ENCODE measurements at regions not wholly inside any gene's neighbourhood (a gene's known extent, or its start where the extent isn't known, plus 50 kb on each side); places are given as distances from the start of the nearest gene placed in this dataset.

GRCh38 chr3:14337828-14338227 lies 64.6 kb upstream of the SLC6A6 start:
- no peak for DNase-seq (ENCODE audit: low read depth)

GRCh38 chr3:14338242-14338641 lies 64.2 kb upstream of the SLC6A6 start:
- DNase-seq (ENCODE audit: low read depth) = no peak

GRCh38 chr3:14338898-14339458 lies 63.4 kb upstream of the SLC6A6 start:
- DNase-seq (ENCODE audit: low read depth) = no peak

GRCh38 chr3:14340960-14341708 lies 61.3 kb upstream of the SLC6A6 start:
- DNase-seq (ENCODE audit: low read depth) = no peak

- no peak for DNase-seq (ENCODE audit: low read depth)
These were observed 58.9 kb upstream of the SLC6A6 start for GRCh38 chr3:14343338-14344112.

- DNase-seq (ENCODE audit: low read depth) = no peak
These were observed 58.1 kb upstream of the SLC6A6 start for GRCh38 chr3:14344351-14344750.

- no peak for DNase-seq (ENCODE audit: low read depth)
These were observed 56.8 kb upstream of the SLC6A6 start for GRCh38 chr3:14345496-14346150.

GRCh38 chr3:14346191-14346590 lies 56.2 kb upstream of the SLC6A6 start:
- no peak for DNase-seq (ENCODE audit: low read depth)

GRCh38 chr3:14346642-14347041 lies 55.8 kb upstream of the SLC6A6 start:
- DNase-seq (ENCODE audit: low read depth) = no peak

- DNase-seq (ENCODE audit: low read depth) = no peak
These were observed 55.3 kb upstream of the SLC6A6 start for GRCh38 chr3:14347110-14347509.

GRCh38 chr3:14351617-14352001 lies 50.8 kb upstream of the SLC6A6 start:
- no peak for DNase-seq (ENCODE audit: low read depth)

GRCh38 chr3:14352002-14352627 lies 50.3 kb upstream of the SLC6A6 start:
- no peak for DNase-seq (ENCODE audit: low read depth)

Measured in stimulated activated CD4-positive, alpha-beta T cell treated with anti-CD3 and anti-CD28 coated beads, Interleukin-2, amount 100 ng/mL, for 4 hours (primary cell).